ENCODE measurements at regions not wholly inside any gene's neighbourhood (a gene's known extent, or its start where the extent isn't known, plus 50 kb on each side); places are given as distances from the start of the nearest gene placed in this dataset.
A peak's percentile ranks its signal among the peaks of the same experiment; 100 is the strongest.

GRCh38 chr3:107992976-107993684 is 97.7 kb downstream of the CD47 start:
- no peak overlapping the region for H3K4me3 ChIP-seq (ENCODE audit: low read length in 2 of 2)
- H3K27me3 ChIP-seq (ENCODE audit: control insufficient read depth in 1 of 2, insufficient read depth in 2 of 2, low read length in 2 of 2) = no peaks in the 10 kb centered on the region
- no peak overlapping the region for H3K9ac ChIP-seq (ENCODE audit: low read length in 2 of 2)
- H3K36me3 ChIP-seq (ENCODE audit: control insufficient read depth in 2 of 2, insufficient read depth in 2 of 2, low read length in 2 of 2) = no peaks in the 10 kb centered on the region
- H3K27ac ChIP-seq (ENCODE audit: low read length) = no peak overlapping the region
- no peaks in the 10 kb centered on the region for H3K9me3 ChIP-seq (ENCODE audit: control insufficient read depth in 2 of 2, low read length in 2 of 2)
- H3K4me1 ChIP-seq (ENCODE audit: control insufficient read depth, insufficient read depth, low read length) = peaks cover 7% of the 10 kb centered on the region

GRCh38 chr3:107990926-107991325 is 99.9 kb downstream of the CD47 start:
- Histone ChIP-seq H3K27me3 (ENCODE audit: control insufficient read depth in 1 of 2, insufficient read depth in 2 of 2, low read length in 2 of 2) (no peaks in the 10 kb centered on the region), H3K9ac (ENCODE audit: low read length in 2 of 2) (no peak overlapping the region), H3K36me3 (ENCODE audit: control insufficient read depth in 2 of 2, insufficient read depth in 2 of 2, low read length in 2 of 2) (no peaks in the 10 kb centered on the region), H3K4me1 (ENCODE audit: control insufficient read depth, insufficient read depth, low read length) (peaks cover 23% of the 10 kb centered on the region), H3K4me3 (ENCODE audit: low read length in 2 of 2) (no peak overlapping the region), H3K9me3 (ENCODE audit: control insufficient read depth in 2 of 2, low read length in 2 of 2) (no peaks in the 10 kb centered on the region), H3K27ac (ENCODE audit: low read length) (no peak overlapping the region)

- H3K36me3 ChIP-seq (ENCODE audit: control insufficient read depth in 2 of 2, insufficient read depth in 2 of 2, low read length in 2 of 2) = no peaks in the 10 kb centered on the region
- no peak overlapping the region for H3K4me3 ChIP-seq (ENCODE audit: low read length in 2 of 2)
- no peaks in the 10 kb centered on the region for H3K27me3 ChIP-seq (ENCODE audit: control insufficient read depth in 1 of 2, insufficient read depth in 2 of 2, low read length in 2 of 2)
- H3K27ac ChIP-seq (ENCODE audit: low read length) = no peak overlapping the region
- peaks cover 23% of the 10 kb centered on the region for H3K4me1 ChIP-seq (ENCODE audit: control insufficient read depth, insufficient read depth, low read length)
- no peak overlapping the region for H3K9ac ChIP-seq (ENCODE audit: low read length in 2 of 2)
- H3K9me3 ChIP-seq (ENCODE audit: control insufficient read depth in 2 of 2, low read length in 2 of 2) = no peaks in the 10 kb centered on the region
Observed at GRCh38 chr3:107990433-107990832, 100.4 kb downstream of the CD47 start.

- H3K4me3 ChIP-seq (ENCODE audit: low read length in 2 of 2) = no peak overlapping the region
- H3K4me1 ChIP-seq (ENCODE audit: control insufficient read depth, insufficient read depth, low read length) = peaks cover 23% of the 10 kb centered on the region
- H3K36me3 ChIP-seq (ENCODE audit: control insufficient read depth in 2 of 2, insufficient read depth in 2 of 2, low read length in 2 of 2) = no peaks in the 10 kb centered on the region
- no peaks in the 10 kb centered on the region for H3K9me3 ChIP-seq (ENCODE audit: control insufficient read depth in 2 of 2, low read length in 2 of 2)
- no peak overlapping the region for H3K9ac ChIP-seq (ENCODE audit: low read length in 2 of 2)
- H3K27me3 ChIP-seq (ENCODE audit: control insufficient read depth in 1 of 2, insufficient read depth in 2 of 2, low read length in 2 of 2) = no peaks in the 10 kb centered on the region
- H3K27ac ChIP-seq (ENCODE audit: low read length) = no peak overlapping the region
Observed at GRCh38 chr3:107989661-107990060, 101.2 kb downstream of the CD47 start.

- peaks cover 23% of the 10 kb centered on the region for H3K4me1 ChIP-seq (ENCODE audit: control insufficient read depth, insufficient read depth, low read length)
Observed at GRCh38 chr3:107988460-107989175, 102.2 kb downstream of the CD47 start.

GRCh38 chr3:107987036-107987939 is 103.5 kb downstream of the CD47 start:
- peaks cover 23% of the 10 kb centered on the region for H3K4me1 ChIP-seq (ENCODE audit: control insufficient read depth, insufficient read depth, low read length)
- H3K27ac ChIP-seq (ENCODE audit: low read length) = no peak overlapping the region
- H3K4me3 ChIP-seq (ENCODE audit: low read length in 2 of 2) = no peak overlapping the region

More at GRCh38 chr3:107988460-107989175, 102.2 kb downstream of the CD47 start:
- no peak overlapping the region for H3K4me3 ChIP-seq (ENCODE audit: low read length in 2 of 2)
- H3K9ac ChIP-seq (ENCODE audit: low read length in 2 of 2) = no peak overlapping the region
- no peak overlapping the region for H3K27ac ChIP-seq (ENCODE audit: low read length)
- H3K27me3 ChIP-seq (ENCODE audit: control insufficient read depth in 1 of 2, insufficient read depth in 2 of 2, low read length in 2 of 2) = no peaks in the 10 kb centered on the region
- H3K9me3 ChIP-seq (ENCODE audit: control insufficient read depth in 2 of 2, low read length in 2 of 2) = no peaks in the 10 kb centered on the region
- H3K36me3 ChIP-seq (ENCODE audit: control insufficient read depth in 2 of 2, insufficient read depth in 2 of 2, low read length in 2 of 2) = no peaks in the 10 kb centered on the region

GRCh38 chr3:107986505-107986904 is 104.3 kb downstream of the CD47 start:
- Histone ChIP-seq H3K36me3 (ENCODE audit: control insufficient read depth in 2 of 2, insufficient read depth in 2 of 2, low read length in 2 of 2) (no peaks in the 10 kb centered on the region), H3K27me3 (ENCODE audit: control insufficient read depth in 1 of 2, insufficient read depth in 2 of 2, low read length in 2 of 2) (no peaks in the 10 kb centered on the region), H3K4me1 (ENCODE audit: control insufficient read depth, insufficient read depth, low read length) (peaks cover 29% of the 10 kb centered on the region), H3K9ac (ENCODE audit: low read length in 2 of 2) (no peak overlapping the region), H3K9me3 (ENCODE audit: control insufficient read depth in 2 of 2, low read length in 2 of 2) (no peaks in the 10 kb centered on the region), H3K4me3 (ENCODE audit: low read length in 2 of 2) (peak overlapping the region in 1 of 2 donors; percentile 28), H3K27ac (ENCODE audit: low read length) (no peak overlapping the region)

More at GRCh38 chr3:107987036-107987939, 103.5 kb downstream of the CD47 start:
- no peaks in the 10 kb centered on the region for H3K27me3 ChIP-seq (ENCODE audit: control insufficient read depth in 1 of 2, insufficient read depth in 2 of 2, low read length in 2 of 2)
- no peaks in the 10 kb centered on the region for H3K9me3 ChIP-seq (ENCODE audit: control insufficient read depth in 2 of 2, low read length in 2 of 2)
- no peaks in the 10 kb centered on the region for H3K36me3 ChIP-seq (ENCODE audit: control insufficient read depth in 2 of 2, insufficient read depth in 2 of 2, low read length in 2 of 2)
- no peak overlapping the region for H3K9ac ChIP-seq (ENCODE audit: low read length in 2 of 2)

GRCh38 chr3:107985496-107985895 is 105.3 kb downstream of the CD47 start:
- no peaks in the 10 kb centered on the region for H3K9me3 ChIP-seq (ENCODE audit: control insufficient read depth in 2 of 2, low read length in 2 of 2)
- no peaks in the 10 kb centered on the region for H3K36me3 ChIP-seq (ENCODE audit: control insufficient read depth in 2 of 2, insufficient read depth in 2 of 2, low read length in 2 of 2)
- peaks cover 31% of the 10 kb centered on the region for H3K4me1 ChIP-seq (ENCODE audit: control insufficient read depth, insufficient read depth, low read length)
- no peak overlapping the region for H3K27ac ChIP-seq (ENCODE audit: low read length)
- no peak overlapping the region for H3K9ac ChIP-seq (ENCODE audit: low read length in 2 of 2)
- no peak overlapping the region for H3K4me3 ChIP-seq (ENCODE audit: low read length in 2 of 2)
- H3K27me3 ChIP-seq (ENCODE audit: control insufficient read depth in 1 of 2, insufficient read depth in 2 of 2, low read length in 2 of 2) = no peaks in the 10 kb centered on the region

- no peak overlapping the region for H3K4me3 ChIP-seq (ENCODE audit: low read length in 2 of 2)
- H3K27me3 ChIP-seq (ENCODE audit: control insufficient read depth in 1 of 2, insufficient read depth in 2 of 2, low read length in 2 of 2) = no peaks in the 10 kb centered on the region
- H3K9me3 ChIP-seq (ENCODE audit: control insufficient read depth in 2 of 2, low read length in 2 of 2) = no peaks in the 10 kb centered on the region
- H3K9ac ChIP-seq (ENCODE audit: low read length in 2 of 2) = no peak overlapping the region
- peaks cover 25% of the 10 kb centered on the region for H3K4me1 ChIP-seq (ENCODE audit: control insufficient read depth, insufficient read depth, low read length)
- no peaks in the 10 kb centered on the region for H3K36me3 ChIP-seq (ENCODE audit: control insufficient read depth in 2 of 2, insufficient read depth in 2 of 2, low read length in 2 of 2)
- H3K27ac ChIP-seq (ENCODE audit: low read length) = no peak overlapping the region
Observed at GRCh38 chr3:107983247-107983646, 107.6 kb downstream of the CD47 start.

GRCh38 chr3:107982165-107982564 is 108.7 kb downstream of the CD47 start:
- H3K9me3 ChIP-seq (ENCODE audit: control insufficient read depth in 2 of 2, low read length in 2 of 2) = no peaks in the 10 kb centered on the region
- no peaks in the 10 kb centered on the region for H3K27me3 ChIP-seq (ENCODE audit: control insufficient read depth in 1 of 2, insufficient read depth in 2 of 2, low read length in 2 of 2)
- H3K27ac ChIP-seq (ENCODE audit: low read length) = no peak overlapping the region
- H3K4me1 ChIP-seq (ENCODE audit: control insufficient read depth, insufficient read depth, low read length) = peaks cover 17% of the 10 kb centered on the region
- H3K9ac ChIP-seq (ENCODE audit: low read length in 2 of 2) = no peak overlapping the region
- no peak overlapping the region for H3K4me3 ChIP-seq (ENCODE audit: low read length in 2 of 2)
- H3K36me3 ChIP-seq (ENCODE audit: control insufficient read depth in 2 of 2, insufficient read depth in 2 of 2, low read length in 2 of 2) = no peaks in the 10 kb centered on the region
